NB4 (cell line): ENCODE measurements at regions not wholly inside any gene's neighbourhood (a gene's known extent, or its start where the extent isn't known, plus 50 kb on each side); places are given as distances from the start of the nearest gene placed in this dataset.

Experiments used
- POLR2A ChIP-seq: IDR thresholded peaks from 2 replicates; pipeline ENCODE4 v1.6.1; 2011; ENCODE audit warnings: mild to moderate bottlenecking; ENCODE audit not compliant: insufficient read length; ENCODE audit errors: extremely low read depth
- TF ChIP-seq, protein P1 (sequence below): IDR thresholded peaks from 2 replicates; pipeline ENCODE4 v1.6.1; 2011; ENCODE audit warnings: low read depth, low read length
- TF ChIP-seq, protein P2 (sequence below): IDR thresholded peaks from one replicate; pipeline ENCODE4 v1.5.1; 2012; ENCODE audit warnings: low read depth, low read length

DNA sequence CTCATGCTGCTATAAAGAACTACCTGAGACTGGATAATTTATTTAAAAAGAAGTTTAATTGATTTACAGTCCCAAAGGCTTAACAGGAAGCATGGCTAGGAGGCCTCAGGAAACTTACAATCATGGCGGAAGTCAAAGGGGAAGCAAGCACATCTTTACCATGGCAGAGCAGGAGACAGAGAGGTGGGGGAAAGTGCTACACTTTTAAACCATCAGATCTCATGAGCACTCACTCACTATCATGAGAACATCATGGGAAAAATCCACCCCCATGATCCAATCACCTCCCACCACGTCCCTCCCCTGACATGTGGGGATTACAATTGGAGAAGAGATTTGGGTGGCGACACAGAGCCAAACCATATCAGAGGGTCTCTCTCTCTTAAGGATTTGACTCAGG lies 108.6 kb upstream of the PODXL start:
- TF ChIP-seq, protein P1, sequence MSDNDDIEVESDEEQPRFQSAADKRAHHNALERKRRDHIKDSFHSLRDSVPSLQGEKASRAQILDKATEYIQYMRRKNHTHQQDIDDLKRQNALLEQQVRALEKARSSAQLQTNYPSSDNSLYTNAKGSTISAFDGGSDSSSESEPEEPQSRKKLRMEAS: no peak
- TF ChIP-seq, protein P2, sequence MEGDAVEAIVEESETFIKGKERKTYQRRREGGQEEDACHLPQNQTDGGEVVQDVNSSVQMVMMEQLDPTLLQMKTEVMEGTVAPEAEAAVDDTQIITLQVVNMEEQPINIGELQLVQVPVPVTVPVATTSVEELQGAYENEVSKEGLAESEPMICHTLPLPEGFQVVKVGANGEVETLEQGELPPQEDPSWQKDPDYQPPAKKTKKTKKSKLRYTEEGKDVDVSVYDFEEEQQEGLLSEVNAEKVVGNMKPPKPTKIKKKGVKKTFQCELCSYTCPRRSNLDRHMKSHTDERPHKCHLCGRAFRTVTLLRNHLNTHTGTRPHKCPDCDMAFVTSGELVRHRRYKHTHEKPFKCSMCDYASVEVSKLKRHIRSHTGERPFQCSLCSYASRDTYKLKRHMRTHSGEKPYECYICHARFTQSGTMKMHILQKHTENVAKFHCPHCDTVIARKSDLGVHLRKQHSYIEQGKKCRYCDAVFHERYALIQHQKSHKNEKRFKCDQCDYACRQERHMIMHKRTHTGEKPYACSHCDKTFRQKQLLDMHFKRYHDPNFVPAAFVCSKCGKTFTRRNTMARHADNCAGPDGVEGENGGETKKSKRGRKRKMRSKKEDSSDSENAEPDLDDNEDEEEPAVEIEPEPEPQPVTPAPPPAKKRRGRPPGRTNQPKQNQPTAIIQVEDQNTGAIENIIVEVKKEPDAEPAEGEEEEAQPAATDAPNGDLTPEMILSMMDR: no peak
- no peak for TF ChIP-seq POLR2A
